ENCODE measurements at regions not wholly inside any gene's neighbourhood (a gene's known extent, or its start where the extent isn't known, plus 50 kb on each side); places are given as distances from the start of the nearest gene placed in this dataset.
"Not testable (repeated sequence)": the region's sequence is repeated elsewhere in the genome, so short reads cannot be mapped to it uniquely, and the experiment has no call there.

DNA sequence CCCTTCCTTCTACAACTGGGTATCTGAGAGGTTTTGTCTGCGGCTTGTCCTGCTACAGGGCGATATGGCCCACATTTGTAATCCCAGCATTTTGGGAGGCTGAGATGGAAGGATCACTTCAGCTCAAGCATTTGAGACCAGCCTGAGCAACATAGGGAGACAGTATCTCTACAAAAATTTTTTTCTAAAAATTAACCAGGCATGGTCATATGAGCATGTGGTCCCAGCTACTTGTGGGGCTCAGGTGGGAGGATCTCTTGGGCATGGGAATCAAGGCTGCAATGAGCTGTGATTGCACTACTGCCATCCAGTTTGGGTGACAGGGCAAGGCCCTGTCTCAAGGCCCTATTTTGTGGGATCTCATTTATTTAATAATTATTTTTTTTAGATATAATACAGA, 420.6 kb upstream of the PABPC4L start:
- no peak for DNase-seq (ENCODE audit: low spot score)

DNA sequence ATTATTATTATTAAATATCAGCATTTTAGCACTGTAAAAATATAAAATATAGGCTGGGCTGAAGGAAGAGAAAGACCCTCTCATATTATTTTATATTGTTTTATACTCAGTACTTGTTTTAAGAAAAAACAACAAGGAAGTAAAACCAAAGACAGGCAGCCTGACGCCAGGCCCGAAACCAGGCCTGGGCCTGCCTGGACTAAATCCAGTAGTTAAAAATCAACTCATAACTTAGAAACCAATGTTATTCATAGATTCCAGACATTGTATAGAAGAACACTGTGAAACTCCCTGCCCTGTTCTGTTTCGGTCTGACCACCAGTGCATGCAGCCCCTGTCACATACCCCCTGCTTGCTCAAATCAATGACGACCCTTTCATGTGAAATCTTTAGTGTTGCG, 420.1 kb upstream of the PABPC4L start:
- not testable (repeated sequence) for DNase-seq (ENCODE audit: low spot score)

DNA sequence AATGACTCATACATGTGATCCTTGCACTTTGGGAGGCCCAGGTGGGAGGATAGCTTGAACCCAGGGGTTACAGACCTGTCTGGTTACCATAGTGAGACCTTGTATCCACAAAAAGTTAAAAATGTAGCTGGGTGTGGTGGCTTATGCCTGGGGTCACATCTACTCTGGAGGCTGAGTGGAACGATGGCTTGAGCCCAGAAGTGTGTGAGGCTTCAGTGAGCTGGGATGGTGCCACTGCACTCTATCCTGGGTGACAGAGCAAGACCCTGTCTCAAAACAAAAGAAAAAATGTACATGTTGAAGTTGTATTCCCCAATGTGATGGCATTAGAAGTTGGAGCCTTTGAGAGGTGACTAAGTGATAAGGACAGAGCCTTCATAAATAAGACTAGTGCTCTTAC, 409.4 kb upstream of the PABPC4L start:
- DNase-seq (ENCODE audit: low spot score), result no peak

DNA sequence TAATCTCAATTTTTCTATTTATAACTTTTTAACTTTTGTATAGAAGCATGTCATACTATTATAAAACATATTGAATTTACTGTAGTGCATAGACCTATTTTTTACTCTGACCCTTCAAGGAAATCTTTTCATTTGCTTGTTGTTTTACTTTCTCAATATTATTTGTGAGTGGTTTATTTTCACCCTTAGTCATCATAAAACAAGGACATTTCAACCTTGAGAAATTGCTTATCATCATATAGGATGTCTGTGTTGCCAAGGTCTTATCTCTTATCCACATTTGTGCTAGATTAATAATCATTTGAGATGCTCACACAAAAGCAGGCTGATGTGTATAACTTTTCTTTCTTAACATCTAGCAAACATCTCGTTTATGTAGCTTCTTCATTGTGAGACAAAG, 408.6 kb upstream of the PABPC4L start:
- no peak for DNase-seq (ENCODE audit: low spot score)

DNA sequence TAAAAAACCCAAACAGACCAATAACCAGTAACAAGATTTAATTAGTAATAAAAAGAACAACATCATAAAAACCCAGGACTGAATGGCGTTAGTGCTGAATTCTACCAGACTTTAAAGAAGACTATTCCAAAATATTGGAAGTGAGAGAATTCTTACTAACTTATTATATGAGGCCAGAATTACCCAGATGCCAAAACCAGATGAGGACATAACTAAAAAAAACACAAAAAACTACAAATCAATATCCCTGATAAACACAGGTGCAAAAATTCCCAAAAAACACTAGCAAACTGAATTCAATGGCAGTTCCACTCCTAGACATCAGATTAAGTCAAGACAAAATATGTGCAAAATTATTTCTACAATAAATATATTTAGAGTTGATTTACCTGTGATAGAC, 400.1 kb upstream of the PABPC4L start:
- no peak for DNase-seq (ENCODE audit: low spot score)

DNA sequence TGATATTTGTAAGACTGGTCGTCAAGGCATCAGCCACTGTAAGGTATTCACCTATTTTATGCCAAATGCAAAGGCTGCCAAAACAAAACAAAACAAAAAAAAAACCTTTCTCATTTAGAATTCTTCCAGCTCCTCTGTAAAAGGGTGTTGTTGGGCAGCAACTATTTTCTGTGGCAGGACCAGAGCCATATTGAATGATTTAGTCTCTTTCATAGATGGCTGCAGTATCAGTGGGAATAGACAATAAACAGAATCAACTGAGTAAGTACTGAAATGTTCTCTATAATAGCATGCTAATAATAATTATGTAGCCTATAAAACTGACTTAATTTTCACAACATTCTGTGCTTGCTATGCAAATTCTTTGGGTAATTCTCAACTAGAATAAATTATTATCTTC, 389.7 kb upstream of the PABPC4L start:
- no peak for DNase-seq (ENCODE audit: low spot score)

DNA sequence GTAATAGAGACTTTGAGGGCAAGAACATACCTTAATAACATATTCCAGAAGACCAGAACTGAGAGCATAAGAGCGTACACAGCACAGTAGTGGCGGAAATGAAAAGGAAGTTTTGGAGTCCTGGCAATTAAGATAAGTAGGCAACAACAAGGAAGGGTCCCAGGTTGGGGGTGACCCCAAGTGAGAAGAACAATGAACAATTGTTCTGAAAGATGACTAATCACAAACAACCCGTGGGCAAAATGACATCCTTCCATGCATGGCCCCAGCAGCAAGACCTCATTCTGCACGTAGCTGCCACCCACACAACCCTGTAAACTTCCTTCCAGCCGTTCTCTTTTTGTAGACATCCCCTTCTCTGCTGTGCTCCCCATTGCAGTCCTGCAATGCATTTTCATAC, 384.4 kb upstream of the PABPC4L start:
- no peak for DNase-seq (ENCODE audit: low spot score)

DNA sequence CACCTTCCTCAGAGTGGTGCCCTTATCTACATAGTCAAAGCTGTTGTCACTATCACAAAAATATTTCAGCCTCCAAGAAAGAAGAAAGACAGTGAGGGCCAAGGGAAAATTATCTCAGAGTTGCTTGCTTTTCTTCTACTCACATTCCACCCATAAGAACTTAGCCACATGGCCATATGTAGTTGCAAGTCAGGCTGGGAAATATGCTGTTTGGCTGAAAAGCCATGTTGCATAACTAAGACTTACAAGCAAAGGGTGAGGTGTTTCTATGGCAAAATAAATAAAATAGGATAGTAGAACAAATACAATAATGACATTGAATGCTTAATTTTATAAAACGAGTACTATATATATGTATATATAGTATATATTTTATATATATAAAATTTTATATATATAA, 365.9 kb upstream of the PABPC4L start:
- no peak for DNase-seq (ENCODE audit: low spot score)

DNA sequence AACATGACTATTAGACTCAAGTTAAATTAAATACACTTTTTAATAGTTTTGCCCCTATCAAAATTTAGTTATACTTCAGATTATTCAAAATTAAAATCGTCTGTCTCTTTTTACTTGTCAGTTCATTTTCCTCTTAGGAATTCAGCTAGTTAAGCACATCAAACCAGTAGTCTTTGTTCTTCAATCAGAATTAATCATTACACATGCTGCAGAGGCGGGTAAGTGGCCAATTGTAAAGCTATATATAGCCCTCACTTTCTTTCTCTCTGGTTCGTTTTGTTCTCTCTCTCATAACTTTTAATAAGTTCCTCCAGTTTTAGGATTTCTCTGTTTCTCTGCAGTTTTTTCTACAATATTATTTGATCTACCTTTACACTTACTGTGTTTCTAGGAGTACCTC, 359.1 kb upstream of the PABPC4L start:
- DNase-seq (ENCODE audit: low spot score), result no peak

DNA sequence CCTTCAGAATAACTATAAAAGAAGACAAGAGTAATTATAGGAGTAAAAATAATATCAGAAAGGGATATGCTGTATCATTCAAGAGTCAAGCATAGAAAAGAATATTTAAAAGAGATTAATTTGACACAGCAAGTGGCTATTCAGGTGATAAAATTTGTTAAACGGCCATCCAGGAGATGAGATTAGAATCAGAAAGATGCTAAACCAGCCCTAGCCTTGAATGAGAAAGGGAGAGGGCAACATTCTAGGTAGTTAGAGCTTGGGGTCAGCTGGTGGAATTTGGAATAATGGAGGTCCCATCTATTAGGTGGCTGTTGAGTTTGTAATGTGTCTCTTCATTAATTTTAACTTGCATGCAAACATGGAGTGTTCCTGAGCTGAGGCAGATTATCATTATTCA, 350.5 kb upstream of the PABPC4L start:
- no peak for DNase-seq (ENCODE audit: low spot score)

DNA sequence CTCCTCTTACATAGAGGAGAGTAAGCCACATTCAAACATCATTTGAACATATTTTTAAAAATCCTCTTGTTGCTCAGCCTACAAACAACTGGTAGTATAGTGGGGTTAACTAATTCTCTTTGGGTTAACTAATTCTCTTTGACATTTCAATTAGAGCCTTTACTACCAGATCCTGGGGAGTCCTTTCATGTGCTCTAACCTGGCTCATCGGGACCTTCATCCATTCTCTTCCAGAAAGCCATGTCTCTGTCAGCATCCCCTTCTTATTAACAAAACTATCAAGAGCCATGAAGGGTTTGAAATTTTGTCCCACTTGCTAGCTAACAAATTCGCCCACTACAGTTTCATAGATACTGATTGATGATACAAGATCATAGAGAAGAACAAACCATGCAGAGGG, 349.8 kb upstream of the PABPC4L start:
- no peak for DNase-seq (ENCODE audit: low spot score)

DNA sequence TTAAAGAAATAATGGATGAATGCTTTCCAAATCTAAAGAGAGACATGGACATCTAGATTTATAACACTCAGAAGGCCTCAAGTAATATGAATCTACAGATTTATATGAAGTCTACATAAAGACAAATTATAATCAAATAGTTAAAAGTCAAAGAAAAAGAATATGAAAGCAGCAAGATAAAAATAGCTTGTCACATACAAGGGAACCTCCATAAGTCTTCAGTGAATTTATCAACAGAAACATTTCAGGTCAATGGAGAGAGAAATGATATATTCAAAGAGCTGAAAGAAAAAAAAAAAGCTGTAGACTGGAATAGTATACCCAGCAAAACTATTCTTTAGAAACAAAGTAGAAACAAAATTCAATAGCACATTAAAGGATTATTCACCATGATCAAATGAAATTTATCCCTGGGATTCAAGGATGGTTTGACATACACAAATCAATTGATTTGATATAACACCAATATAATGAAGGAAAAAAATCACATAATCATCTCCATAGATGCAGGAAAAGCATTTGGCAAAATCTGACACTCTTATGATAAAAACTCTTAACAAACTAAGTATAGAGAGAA, 346.6 kb upstream of the PABPC4L start:
- no peak for DNase-seq (ENCODE audit: low spot score)

DNA sequence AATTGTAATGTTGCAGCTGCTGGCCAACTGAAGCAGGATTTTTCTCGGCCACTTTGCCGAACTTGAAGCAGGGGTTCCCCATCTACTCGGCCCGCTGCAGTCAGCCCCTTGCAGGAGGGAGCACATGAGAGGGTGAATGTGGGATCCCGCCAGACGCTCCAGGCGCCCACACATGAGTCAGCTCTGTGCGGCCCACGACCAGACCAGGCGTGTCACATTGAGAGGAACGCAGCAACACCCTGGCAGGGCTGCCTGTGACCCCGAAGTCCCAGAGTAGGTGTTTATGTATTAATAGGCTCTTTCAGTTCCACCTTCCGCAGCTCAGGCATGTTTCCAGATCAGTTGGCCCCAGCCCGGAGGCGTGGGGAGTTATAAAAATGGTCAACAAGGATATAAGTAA, 344.7 kb upstream of the PABPC4L start:
- DNase-seq (ENCODE audit: low spot score), result no peak

DNA sequence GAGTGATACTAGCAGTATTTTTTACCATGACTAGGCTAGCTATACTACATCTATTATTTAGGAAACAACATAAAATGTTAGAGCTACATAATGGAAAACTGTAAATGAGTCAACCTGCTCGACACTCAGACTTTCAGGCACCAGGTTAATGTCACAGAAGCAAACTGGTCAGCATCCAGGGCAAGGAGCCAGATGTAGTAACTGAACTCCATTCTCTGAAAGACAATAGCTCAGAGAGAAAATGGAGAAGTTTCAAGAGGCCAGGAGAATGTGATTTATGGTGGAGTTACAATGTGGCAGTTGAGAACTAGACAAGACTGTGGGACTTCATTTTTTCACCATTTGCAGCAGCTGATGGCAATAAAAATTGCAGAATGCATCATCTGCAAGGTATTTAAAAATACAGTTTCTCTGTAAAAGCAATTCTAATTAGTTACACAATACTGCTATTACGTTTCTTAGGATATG, 342.7 kb upstream of the PABPC4L start:
- no peak for DNase-seq (ENCODE audit: low spot score)

DNA sequence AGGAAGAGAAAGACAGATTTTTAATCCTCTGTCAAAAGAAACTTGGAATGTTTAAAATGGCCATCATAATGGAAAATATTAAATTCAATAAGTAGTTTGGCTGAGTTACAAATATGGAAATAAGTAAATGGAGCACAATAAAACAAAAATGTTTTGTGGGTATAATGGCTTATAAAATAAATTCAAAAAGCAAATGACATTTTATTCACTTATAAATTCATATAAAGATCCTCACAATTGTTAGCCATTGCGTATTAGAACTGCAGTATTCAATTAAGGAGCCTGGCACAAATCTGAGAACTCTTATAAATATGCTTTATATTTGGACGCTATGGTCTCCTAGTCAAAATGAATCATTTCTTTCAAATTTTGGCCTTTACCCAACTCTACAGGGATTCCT, 339.0 kb upstream of the PABPC4L start:
- DNase-seq (ENCODE audit: low spot score), result no peak

DNA sequence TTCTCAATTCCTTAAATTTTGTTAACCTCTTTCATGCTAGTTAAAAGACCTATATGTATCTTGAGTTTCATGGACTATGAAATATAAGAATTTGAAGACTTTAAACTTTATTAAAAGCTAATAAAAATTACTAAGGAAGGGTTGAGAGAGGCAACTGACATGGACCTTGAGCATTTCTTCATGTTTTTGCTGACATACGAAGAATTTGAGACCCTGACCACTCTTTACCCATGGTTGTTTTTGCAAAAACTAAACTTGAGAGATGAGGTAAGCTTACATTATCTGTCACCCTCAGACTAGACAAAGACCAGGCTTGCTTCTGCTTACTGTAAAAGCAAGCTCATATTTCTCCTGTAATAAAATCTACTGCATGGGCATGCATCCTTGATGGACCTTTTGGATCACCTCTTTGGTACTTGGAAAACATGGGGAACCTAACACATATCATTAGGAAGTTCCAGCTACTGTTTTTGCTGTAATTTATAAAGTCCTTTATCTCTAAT, 338.2 kb upstream of the PABPC4L start:
- DNase-seq (ENCODE audit: low spot score), result no peak

DNA sequence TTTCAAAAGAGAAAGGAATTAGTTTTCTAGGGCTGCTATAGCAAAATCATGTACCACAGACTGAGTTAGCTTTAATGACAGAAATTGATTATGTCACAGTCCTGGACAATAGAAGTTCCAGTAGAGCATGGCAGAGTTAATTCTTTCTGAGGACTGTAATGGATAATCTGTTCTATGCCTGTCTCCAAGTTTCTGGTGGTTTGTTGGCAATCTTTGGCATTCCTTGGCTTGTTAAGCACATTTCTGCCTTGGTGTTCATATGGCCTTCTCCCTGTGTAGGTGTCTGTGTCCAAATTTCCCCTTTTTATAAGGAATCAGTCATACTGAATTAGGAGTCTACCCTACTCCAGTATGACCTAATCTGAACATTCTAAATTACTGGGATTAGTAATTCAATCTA, 336.1 kb upstream of the PABPC4L start:
- DNase-seq (ENCODE audit: low spot score), result no peak

DNA sequence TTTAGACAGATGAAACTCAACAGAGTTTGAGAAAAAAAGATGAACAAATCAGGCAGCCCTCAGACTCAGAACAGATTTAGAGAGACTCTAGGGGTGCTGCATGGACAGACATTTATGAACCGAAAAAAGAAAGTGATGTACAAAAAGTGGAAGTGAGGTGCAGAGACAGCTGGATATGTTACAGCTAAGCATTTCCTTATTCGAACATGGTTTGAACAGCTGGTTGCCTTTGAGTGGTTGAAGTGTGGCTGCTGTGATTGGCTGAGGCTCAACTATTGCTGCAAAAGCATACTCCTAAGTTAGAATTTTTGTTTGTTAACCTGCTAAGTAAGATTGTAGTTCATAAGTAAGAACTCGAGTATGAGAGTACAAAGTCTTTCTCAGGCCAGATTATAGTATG, 331.5 kb upstream of the PABPC4L start:
- DNase-seq (ENCODE audit: low spot score), result no peak

DNA sequence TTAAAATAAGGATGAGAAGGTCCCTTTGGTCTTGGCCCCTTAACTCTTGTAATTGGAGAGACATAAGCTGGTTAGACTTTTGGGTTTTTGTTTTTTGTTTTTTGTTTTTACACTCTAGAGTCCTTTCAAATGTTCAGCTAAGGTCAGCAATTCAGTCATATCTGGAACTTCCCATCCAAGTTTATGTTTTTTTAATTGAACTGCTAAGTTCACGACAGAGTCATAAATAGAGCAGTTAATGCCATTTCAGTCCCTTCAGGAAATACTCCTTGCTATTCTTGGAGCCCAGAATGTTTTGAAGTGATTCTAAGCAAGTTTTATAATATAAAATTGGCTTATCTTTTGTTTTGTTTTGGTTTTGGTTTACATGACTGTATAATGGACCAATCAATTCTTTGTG, 329.4 kb upstream of the PABPC4L start:
- no peak for DNase-seq (ENCODE audit: low spot score)

DNA sequence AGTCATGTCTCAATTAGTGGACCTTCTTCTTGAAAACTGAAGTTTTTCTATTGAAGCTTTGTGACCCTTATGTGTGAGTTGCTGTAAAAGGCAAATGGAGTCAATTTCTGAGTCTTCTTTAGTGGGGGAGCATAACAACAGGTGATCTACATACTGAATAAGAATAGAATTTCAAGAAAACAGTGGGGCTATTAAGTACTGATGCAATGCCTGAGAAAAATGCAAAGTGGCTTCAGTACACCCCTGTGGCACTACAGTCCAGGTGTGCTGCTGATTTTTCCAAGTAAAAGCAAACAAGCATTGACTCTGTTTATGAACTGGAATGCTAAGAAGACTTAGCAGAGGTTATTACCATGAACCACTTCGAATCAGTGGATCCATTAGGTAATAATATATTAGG, 328.0 kb upstream of the PABPC4L start:
- DNase-seq (ENCODE audit: low spot score), result no peak

DNA sequence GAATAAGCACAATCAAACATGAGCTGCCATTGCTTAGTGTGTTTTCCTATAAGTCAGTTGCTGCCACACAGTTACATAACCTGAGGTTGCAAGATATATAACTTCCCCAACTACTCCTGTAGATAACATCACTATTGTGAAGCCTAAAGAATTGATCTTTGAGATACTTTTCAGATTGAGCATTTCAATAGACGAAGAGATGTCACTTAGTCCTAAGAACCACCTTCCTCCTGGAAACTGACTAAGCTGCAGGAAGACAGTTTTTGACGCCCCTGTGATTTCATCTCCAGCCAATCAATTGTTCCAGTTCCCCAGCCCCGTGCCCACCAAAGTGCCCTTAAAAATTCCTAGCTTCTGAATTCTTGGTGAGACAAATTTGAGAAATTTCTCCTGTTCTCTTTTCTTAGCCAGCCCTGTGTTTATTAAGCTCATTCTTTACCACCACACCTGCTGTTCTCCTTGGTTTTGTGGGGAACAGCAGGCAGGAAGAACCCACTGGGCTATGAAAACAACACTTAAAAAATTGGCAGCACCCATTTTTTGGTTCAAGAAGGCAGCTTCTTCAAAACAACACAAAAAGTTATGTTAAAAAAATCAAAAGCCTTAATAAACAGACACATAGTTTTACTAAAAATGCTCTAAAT, 317.1 kb upstream of the PABPC4L start:
- DNase-seq (ENCODE audit: low spot score), result no peak

DNA sequence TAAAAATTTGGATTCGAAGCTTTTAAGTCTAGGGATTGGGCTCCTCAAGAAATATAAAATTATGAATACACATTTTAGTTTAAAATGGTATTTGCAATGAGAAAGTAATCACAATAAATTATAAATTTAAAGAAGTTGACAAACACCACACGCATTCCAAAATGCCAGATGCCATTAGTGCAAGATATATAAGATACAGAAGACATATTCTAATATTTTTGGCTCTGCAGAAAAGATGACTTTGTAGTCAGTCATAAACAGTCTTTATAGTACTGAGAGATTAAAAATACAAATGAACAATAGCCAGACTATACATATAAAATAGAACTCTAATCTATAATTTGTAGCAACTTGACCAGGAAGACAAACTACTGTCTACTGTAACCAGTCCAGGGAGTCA, 309.0 kb upstream of the PABPC4L start:
- DNase-seq (ENCODE audit: low spot score), result no peak

DNA sequence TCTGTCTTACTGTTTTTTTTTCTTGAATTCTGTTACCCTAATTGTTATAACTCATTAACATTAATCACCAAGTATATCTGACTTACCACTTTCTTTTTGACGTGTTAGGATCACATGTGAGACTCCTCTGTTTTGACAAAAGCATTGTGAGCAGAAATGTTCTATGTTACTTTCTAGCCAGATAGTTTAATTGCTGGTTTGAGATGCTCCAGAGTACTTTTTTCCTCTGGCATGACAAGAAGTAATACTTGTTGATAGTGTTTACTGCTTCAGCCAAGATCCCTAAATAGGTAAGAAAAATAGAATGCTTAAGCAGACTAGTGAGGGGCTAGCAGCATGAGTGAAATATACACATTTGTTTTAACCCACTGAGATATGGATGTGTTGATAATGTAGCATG, 303.9 kb upstream of the PABPC4L start:
- DNase-seq (ENCODE audit: low spot score), result no peak

DNA sequence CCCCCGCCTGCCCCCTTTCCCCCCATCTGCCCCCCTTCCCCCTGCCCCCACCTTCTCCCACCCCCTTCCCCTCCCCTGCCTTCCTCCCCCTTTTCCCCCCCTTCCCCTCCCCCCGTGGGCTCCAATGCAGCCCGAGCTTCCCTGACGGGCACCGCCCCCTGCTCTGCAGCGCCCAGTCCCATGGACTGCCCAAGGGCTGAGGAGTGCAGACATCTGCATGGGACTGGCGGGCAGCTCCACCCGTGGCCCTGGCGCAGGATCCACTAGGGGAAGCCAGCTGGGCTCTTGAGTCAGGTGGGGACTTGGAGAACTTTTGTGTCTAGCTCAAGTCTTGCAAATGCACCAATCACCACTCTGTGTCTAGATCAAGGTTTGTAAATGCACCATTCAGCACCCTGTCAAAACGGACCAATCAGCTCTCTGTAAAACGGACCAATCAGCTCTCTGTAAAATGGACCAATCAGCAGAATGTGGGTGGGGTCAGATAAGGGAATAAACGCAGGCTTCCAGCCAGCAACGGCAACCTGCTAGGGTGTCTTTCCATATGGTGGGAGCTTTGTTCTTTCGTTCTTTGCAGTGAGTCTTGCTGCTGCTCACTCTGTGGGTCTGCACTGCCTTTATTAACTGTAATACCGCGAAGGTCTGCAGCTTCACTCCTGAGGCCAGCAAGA, 300.5 kb upstream of the PABPC4L start:
- no peak for DNase-seq (ENCODE audit: low spot score)
